HCT116 (cell line): ENCODE measurements at regions not wholly inside any gene's neighbourhood (a gene's known extent, or its start where the extent isn't known, plus 50 kb on each side); places are given as distances from the start of the nearest gene placed in this dataset.

Source experiments
- ATAC-seq: fragments of 200-7000 bp; cut with Tn5 transposase; 2 replicates; pipeline ENCODE4 v1.9.1; 2020; ENCODE audit warnings: mild to moderate bottlenecking, moderate library complexity
- BruUV-seq: library from RNA; stranded (reverse); fragments of 400-500 nt; replicated peaks from 2 replicates; lab custom pipeline; 2021; lab: Mats Ljungman, UMichigan
- CTCF ChIA-PET: fragments of 300-600 bp; sonication (Branson Sonifier 250); formaldehyde crosslinking; loops from one replicate; lab custom pipeline; 2021; ENCODE audit warnings: antibody characterized with exemption; lab: Charles Lee
- POLR2A ChIA-PET: fragments of 300-600, 350-600 bp; sonication (Branson Sonifier 250); formaldehyde crosslinking; loops from one replicate; lab custom pipeline; 2021; ENCODE audit warnings: antibody characterized with exemption; lab: Charles Lee
- RAD21 ChIA-PET, 2 experiments: fragments of 300-600 bp; sonication (Branson Sonifier 250); formaldehyde crosslinking; loops; one replicate each; lab custom pipeline; 2023; ENCODE audit warnings: low total read pairs in 2 of 2; ENCODE audit not compliant: uncharacterized antibody in 2 of 2, unreplicated experiment in 2 of 2, low non-redundant PET in 1 of 2; lab: Charles Lee
- DNase-seq: peaks from one replicate; pipeline ENCODE4 v3.0.0-alpha.2; 2010; ENCODE audit warnings: low read depth, low spot score
- H2AFZ ChIP-seq: fragments of 200-600 bp; shearing (Covaris generic), sonication (generic); 2 replicates; pipeline ENCODE4 v1.6.1; 2017; ENCODE audit warnings: low read depth, mixed run types, mixed read lengths, antibody characterized with exemption, low read length; ENCODE audit not compliant: poor library complexity, severe bottlenecking
- H3K27ac ChIP-seq: 2 replicates; pipeline ENCODE4 v1.5.1; 2012; ENCODE audit warnings: low read depth, low read length
- H3K27me3 ChIP-seq: fragments of 200-600 bp; sonication (generic); 2 replicates; pipeline ENCODE4 v1.6.1; 2016; ENCODE audit warnings: mixed run types, low read length, mixed read lengths; ENCODE audit not compliant: insufficient read depth
- H3K36me3 ChIP-seq, 2 experiments: fragments of 200-500 bp in 1 of 2; fragments of 200-600 bp in 1 of 2; sonication (Bioruptor generic) in 1 of 2; sonication (generic) in 1 of 2; 2 replicates each; pipeline versions ENCODE4 v1.5.1 to v1.6.1; 2014 to 2016; ENCODE audit warnings: low read length in 2 of 2, inconsistent platforms in 1 of 2, mixed read lengths in 1 of 2, mixed run types in 1 of 2; ENCODE audit not compliant: insufficient read depth in 2 of 2, control insufficient read depth in 1 of 2
- H3K4me1 ChIP-seq, 2 experiments: fragments of 200-600 bp in 1 of 2; sonication (generic) in 1 of 2; 2 replicates each; pipeline versions ENCODE4 v1.5.1 to v1.6.1; 2012 to 2017; ENCODE audit warnings: low read length in 2 of 2, inconsistent platforms in 1 of 2, mild to moderate bottlenecking in 1 of 2, mixed read lengths in 1 of 2, mixed run types in 1 of 2, moderate library complexity in 1 of 2; ENCODE audit not compliant: insufficient read depth in 2 of 2, control insufficient read depth in 1 of 2
- H3K4me2 ChIP-seq: fragments of 200-600 bp; sonication (generic); 2 replicates; pipeline ENCODE4 v1.6.1; 2017; ENCODE audit warnings: mixed run types, low read length, mixed read lengths
- H3K4me3 ChIP-seq, 2 experiments: fragments of 200-600 bp in 1 of 2; sonication (generic) in 1 of 2; replicated peaks in 1 of 2; 2 replicates each; pipeline ENCODE4 v1.5.1; 2011 to 2016; ENCODE audit warnings: low read length in 2 of 2, control low read depth in 1 of 2, low read depth in 1 of 2, mild to moderate bottlenecking in 1 of 2, mixed read lengths in 1 of 2, mixed run types in 1 of 2
- H3K79me2 ChIP-seq: fragments of 200-600 bp; sonication (generic); 2 replicates; pipeline ENCODE4 v1.6.1; 2017; ENCODE audit warnings: mild to moderate bottlenecking, mixed run types, low read length, moderate library complexity, mixed read lengths; ENCODE audit not compliant: insufficient read depth
- H3K9ac ChIP-seq: fragments of 200-600 bp; sonication (generic); 2 replicates; pipeline ENCODE4 v1.6.1; 2016; ENCODE audit warnings: low read length, mixed read lengths
- H3K9me2 ChIP-seq: fragments of 200-600 bp; sonication (generic), shearing (Covaris generic); 2 replicates; pipeline ENCODE4 v1.6.1; 2017; ENCODE audit warnings: mixed run types, mild to moderate bottlenecking, moderate library complexity; ENCODE audit not compliant: insufficient read depth
- H3K9me3 ChIP-seq, 2 experiments: fragments of 200-500 bp in 1 of 2; fragments of 200-600 bp in 1 of 2; sonication (Bioruptor generic) in 1 of 2; sonication (generic) in 1 of 2; 2 replicates each; pipeline ENCODE4 v1.6.1; 2014 to 2017; ENCODE audit warnings: low read length in 2 of 2, mixed read lengths in 2 of 2, inconsistent platforms in 1 of 2, low read depth in 1 of 2, mild to moderate bottlenecking in 1 of 2, mixed run types in 1 of 2, moderate library complexity in 1 of 2; ENCODE audit not compliant: control insufficient read depth in 1 of 2, insufficient read depth in 1 of 2
- H4K20me1 ChIP-seq: fragments of 200-600 bp; sonication (generic), shearing (Covaris generic); 2 replicates; pipeline ENCODE4 v1.6.1; 2017; ENCODE audit warnings: mixed run types, mild to moderate bottlenecking, moderate library complexity; ENCODE audit not compliant: insufficient read depth
- CBX3 ChIP-seq: IDR thresholded peaks from 2 replicates; pipeline ENCODE4 v1.6.1; 2012; ENCODE audit warnings: low read depth
- CEBPB ChIP-seq: IDR thresholded peaks from 2 replicates; pipeline ENCODE4 v1.6.1; 2012; ENCODE audit warnings: low read depth
- CTCF ChIP-seq, 3 experiments: fragments of 200-600 bp in 1 of 3; sonication (generic) in 1 of 3; IDR thresholded peaks in 2 of 3; conservative IDR thresholded peaks in 1 of 3; 2 replicates each; pipeline ENCODE4 v1.5.1; 2012 to 2017; ENCODE audit warnings: low read depth in 2 of 3, low read length in 2 of 3, antibody characterized with exemption in 1 of 3, borderline replicate concordance in 1 of 3, control low read depth in 1 of 3, mild to moderate bottlenecking in 1 of 3, mixed read lengths in 1 of 3, mixed run types in 1 of 3, moderate library complexity in 1 of 3; ENCODE audit not compliant: insufficient read depth in 1 of 3
- ELF1 ChIP-seq: IDR thresholded peaks from 2 replicates; pipeline ENCODE4 v1.6.1; 2012; ENCODE audit warnings: low read depth, borderline replicate concordance
- EZH2 ChIP-seq: fragments of 200-600 bp; sonication (generic); IDR thresholded peaks from 2 replicates; pipeline ENCODE4 v1.6.1; 2017; ENCODE audit warnings: antibody characterized with exemption, mixed run types
- EZH2phosphoT487 ChIP-seq: fragments of 200-600 bp; IDR thresholded peaks from 2 replicates; pipeline ENCODE4 v1.6.1; 2018; ENCODE audit warnings: antibody characterized with exemption, borderline replicate concordance
- POLR2A ChIP-seq: IDR thresholded peaks from 2 replicates; pipeline ENCODE4 v1.7.0; 2011; ENCODE audit warnings: borderline replicate concordance; ENCODE audit not compliant: insufficient read depth, insufficient read length; ENCODE audit errors: extremely low read depth
- RAD21 ChIP-seq: IDR thresholded peaks from 2 replicates; pipeline ENCODE4 v1.6.1; 2012; ENCODE audit warnings: low read depth, mild to moderate bottlenecking
- REST ChIP-seq: IDR thresholded peaks from 2 replicates; pipeline ENCODE4 v1.6.1; 2012; ENCODE audit warnings: low read depth
- SIN3A ChIP-seq: IDR thresholded peaks from 2 replicates; pipeline ENCODE4 v1.6.1; 2012; ENCODE audit warnings: low read depth
- YY1 ChIP-seq: IDR thresholded peaks from 2 replicates; pipeline ENCODE4 v1.6.1; 2011; ENCODE audit warnings: low read length, low read depth, moderate library complexity, mild to moderate bottlenecking; ENCODE audit not compliant: insufficient replicate concordance; ENCODE audit errors: extremely low read depth
- ZFX ChIP-seq: fragments of 450-650 bp; IDR thresholded peaks from 2 replicates; pipeline ENCODE4 v1.6.1; 2017
- ZNF274 ChIP-seq: fragments of 200-500 bp; sonication (Bioruptor generic); IDR thresholded peaks from 2 replicates; pipeline ENCODE4 v1.6.1; 2014; ENCODE audit warnings: mild to moderate bottlenecking, low read depth, low read length, inconsistent platforms
- intact Hi-C: fragments of 100-400 bp; cut with micrococcal nuclease; formaldehyde crosslinking; loops from 2 replicates; pipeline ENCODE4 v1.10.0; 2022

- Histone ChIP-seq H3K4me1 (0 out of 4 replicates have a peak, but pooled peaks cover 0 to under 1% of the 10 kb centered on the region in 2 experiments), H3K27me3 (no peaks in the 10 kb centered on the region), H3K27ac (no peak overlapping the region), H2AFZ (no peak overlapping the region), H3K36me3 (no peaks in the 10 kb centered on the region), H3K4me3 (no peak overlapping the region), H3K9me3 (no peaks in the 10 kb centered on the region), H3K9me2 (no peaks in the 10 kb centered on the region), H3K4me2 (no peak overlapping the region), H3K79me2 (no peaks in the 10 kb centered on the region), H4K20me1 (no peaks in the 10 kb centered on the region), H3K9ac (no peak overlapping the region)
- ChIA-PET CTCF (no interaction called here), POLR2A (no interaction called here), RAD21 (no interaction called here)
- intact Hi-C loops = no loop called here
- TF ChIP-seq EZH2 = no peak
- TF ChIP-seq RAD21 = no peak
- TF ChIP-seq ZNF274 = no peak
- no peak for TF ChIP-seq REST
- TF ChIP-seq SIN3A = no peak
- no peak for TF ChIP-seq ELF1
- TF ChIP-seq ZFX = no peak
- TF ChIP-seq CBX3 = no peak
- no peak for TF ChIP-seq POLR2A
- no peak for TF ChIP-seq YY1
- no peak for TF ChIP-seq CTCF (IDR thresholded peaks at IDR 0.05 in 2 of 3, conservative IDR thresholded peaks at IDR 0.05 in 1 of 3; ENCODE audit: borderline replicate concordance in 1 of 3, insufficient read depth in 1 of 3, low read depth in 2 of 3, low read length in 2 of 3)
- no peak for TF ChIP-seq CEBPB
- TF ChIP-seq EZH2phosphoT487 = no peak
- no peak for DNase-seq
- no TSS peak for BruUV-seq
- ATAC-seq = no peak
These were observed 67.8 kb upstream of the IL33 start for GRCh38 chr9:6147846-6148245.
